Liver (tissue), 8 donors: ENCODE measurements at regions not wholly inside any gene's neighbourhood (a gene's known extent, or its start where the extent isn't known, plus 50 kb on each side); places are given as distances from the start of the nearest gene placed in this dataset.

Source experiments
- DNase-seq: peaks from one replicate; pipeline ENCODE4 v3.0.0-alpha.2; 2017; ENCODE audit warnings: low spot score
- H3K27ac ChIP-seq, 2 donors: one replicate each; pipeline ENCODE4 v1.7.0; 2013; ENCODE audit warnings: inconsistent platforms in 2 of 2, low read length in 2 of 2, control low read depth in 1 of 2, low read depth in 1 of 2, mild to moderate bottlenecking in 1 of 2
- H3K27me3 ChIP-seq, 4 donors: one replicate each; pipeline versions ENCODE4 v1.6.1 to v1.7.0; 2013; ENCODE audit warnings: low read length in 3 of 4, inconsistent platforms in 1 of 4, mild to moderate bottlenecking in 1 of 4, moderate library complexity in 1 of 4; ENCODE audit not compliant: control insufficient read depth in 4 of 4, insufficient read depth in 4 of 4
- H3K36me3 ChIP-seq, 4 donors: one replicate each; pipeline versions ENCODE4 v1.6.1 to v1.7.0; 2013; ENCODE audit warnings: low read length in 3 of 4, mild to moderate bottlenecking in 3 of 4, low read depth in 1 of 4, moderate library complexity in 1 of 4; ENCODE audit not compliant: control insufficient read depth in 4 of 4, insufficient read depth in 3 of 4
- H3K4me1 ChIP-seq, 4 donors: one replicate each; pipeline versions ENCODE4 v1.6.1 to v1.7.0; 2013; ENCODE audit warnings: low read length in 3 of 4, mild to moderate bottlenecking in 3 of 4, moderate library complexity in 1 of 4; ENCODE audit not compliant: control insufficient read depth in 4 of 4, insufficient read depth in 4 of 4
- H3K4me3 ChIP-seq, 3 donors: one replicate each; pipeline versions ENCODE4 v1.6.1 to v1.7.0; 2013; ENCODE audit warnings: low read length in 3 of 3, control low read depth in 1 of 3, low read depth in 1 of 3, mild to moderate bottlenecking in 1 of 3
- H3K9ac ChIP-seq, 2 donors: one replicate each; pipeline ENCODE4 v1.7.0; 2013; ENCODE audit warnings: low read length in 2 of 2, mild to moderate bottlenecking in 2 of 2, moderate library complexity in 2 of 2, control low read depth in 1 of 2, low read depth in 1 of 2
- H3K9me3 ChIP-seq, 4 donors: one replicate each; pipeline versions ENCODE4 v1.6.1 to v1.7.0; 2013; ENCODE audit warnings: low read length in 3 of 4; ENCODE audit not compliant: control insufficient read depth in 4 of 4
- EGR1 ChIP-seq, 2 donors: IDR thresholded peaks; 2 replicates each; pipeline ENCODE4 v1.6.1; 2016 to 2018; ENCODE audit warnings: antibody characterized with exemption in 2 of 2, low read depth in 2 of 2
- FOXA1 ChIP-seq: IDR thresholded peaks from 2 replicates; pipeline ENCODE4 v1.6.1; 2016; ENCODE audit warnings: antibody characterized with exemption
- FOXA2 ChIP-seq: IDR thresholded peaks from 2 replicates; pipeline ENCODE4 v1.6.1; 2016; ENCODE audit warnings: antibody characterized with exemption
- GABPA ChIP-seq, 2 donors: IDR thresholded peaks in 1 of 2; conservative IDR thresholded peaks in 1 of 2; 2 replicates each; pipeline ENCODE4 v1.6.1; 2016; ENCODE audit warnings: antibody characterized with exemption in 2 of 2, mild to moderate bottlenecking in 1 of 2, moderate library complexity in 1 of 2
- HNF4A ChIP-seq, 2 donors: conservative IDR thresholded peaks; 2 replicates each; pipeline ENCODE4 v1.6.1; 2016; ENCODE audit warnings: antibody characterized with exemption in 2 of 2, mild to moderate bottlenecking in 2 of 2
- HNF4G ChIP-seq: IDR thresholded peaks from 2 replicates; pipeline ENCODE4 v1.6.1; 2016; ENCODE audit warnings: antibody characterized with exemption
- JUND ChIP-seq, 2 donors: IDR thresholded peaks; 2 replicates each; pipeline ENCODE4 v1.6.1; 2016; ENCODE audit warnings: antibody characterized with exemption in 2 of 2
- NR2F2 ChIP-seq: IDR thresholded peaks from 2 replicates; pipeline ENCODE4 v1.6.1; 2016; ENCODE audit warnings: antibody characterized with exemption
- RAD21 ChIP-seq, 2 donors: IDR thresholded peaks; 2 replicates each; pipeline ENCODE4 v1.6.1; 2016; ENCODE audit warnings: antibody characterized with exemption in 2 of 2, mild to moderate bottlenecking in 2 of 2
- RXRA ChIP-seq, 2 donors: IDR thresholded peaks; 2 replicates each; pipeline ENCODE4 v1.6.1; 2017 to 2018; ENCODE audit warnings: antibody characterized with exemption in 2 of 2, mild to moderate bottlenecking in 1 of 2
- SP1 ChIP-seq: IDR thresholded peaks from 2 replicates; pipeline ENCODE4 v1.6.1; 2018; ENCODE audit warnings: antibody characterized with exemption, mild to moderate bottlenecking
- TAF1 ChIP-seq: conservative IDR thresholded peaks from 2 replicates; pipeline ENCODE4 v1.6.1; 2016; ENCODE audit warnings: antibody characterized with exemption, mild to moderate bottlenecking
- YY1 ChIP-seq: IDR thresholded peaks from 2 replicates; pipeline ENCODE4 v1.6.1; 2016; ENCODE audit warnings: antibody characterized with exemption, mild to moderate bottlenecking
- WGBS: extraction: QIAGEN DNeasy Blood & Tissue Kit; methylation state at CpG from one replicate; pipeline ENCODE4 v1.1.7; 2013; 5-methylcytosine and 5-hydroxymethylcytosine counted together
- TF ChIP-seq, protein P1 (sequence below): IDR thresholded peaks from 2 replicates; pipeline ENCODE4 v1.6.1; 2016; ENCODE audit warnings: antibody characterized with exemption
- TF ChIP-seq, protein P2 (sequence below): IDR thresholded peaks from 2 replicates; pipeline ENCODE4 v1.6.1; 2016; ENCODE audit warnings: antibody characterized with exemption, mild to moderate bottlenecking
- TF ChIP-seq, protein P3 (sequence below): IDR thresholded peaks from 2 replicates; pipeline ENCODE4 v1.6.1; 2016; ENCODE audit warnings: antibody characterized with exemption
- TF ChIP-seq, protein P4 (sequence below): fragments of 150-350 bp; IDR thresholded peaks from 2 replicates; pipeline ENCODE4 v1.5.1; 2017; ENCODE audit warnings: improper control_type of control experiment, low read depth, low read length; ENCODE audit not compliant: missing input control
- TF ChIP-seq, protein P5 (sequence below): IDR thresholded peaks from 2 replicates; pipeline ENCODE4 v1.6.1; 2016; ENCODE audit warnings: antibody characterized with exemption
- donor health status: healthy.
- donor health status: healthy.
- donor health status: healthy.
- donor health status: healthy.
- donor health status: healthy.

DNA sequence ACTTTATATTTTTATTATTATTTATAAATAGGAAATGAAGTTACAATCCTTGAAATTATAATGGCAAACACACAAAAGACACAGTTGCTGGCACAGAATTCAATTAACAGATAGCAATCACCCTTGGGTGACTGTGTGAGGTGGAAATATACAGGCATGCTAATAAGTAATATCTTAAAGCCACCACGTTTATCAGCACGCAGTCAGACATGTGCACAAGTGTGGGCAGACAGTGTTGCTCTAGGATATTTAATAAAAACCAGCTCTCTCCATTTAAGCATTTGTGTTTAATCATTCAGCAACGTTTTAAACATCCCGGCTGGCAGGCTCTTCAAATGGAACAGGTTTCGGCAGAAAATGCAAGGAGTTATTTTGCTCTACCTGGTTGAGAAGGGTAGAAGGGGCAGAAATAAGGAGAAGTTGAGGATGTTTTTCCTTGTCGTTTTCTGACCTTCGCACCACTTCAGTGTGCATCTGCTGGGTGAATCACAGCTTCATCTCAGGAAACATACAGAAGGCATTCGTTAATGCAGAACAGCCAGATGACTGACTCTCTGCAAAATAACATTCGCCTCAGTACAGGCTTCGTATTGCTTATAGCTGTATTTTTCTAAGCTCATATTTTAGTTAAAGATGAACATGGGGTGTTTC lies 585.1 kb downstream of the QKI start:
- no peaks in the 10 kb centered on the region for H3K36me3 ChIP-seq
- no peaks in the 10 kb centered on the region for H3K27me3 ChIP-seq
- H3K27ac ChIP-seq: no peak overlapping the region
- H3K4me3 ChIP-seq: no peak overlapping the region
- TF ChIP-seq NR2F2 (no peak), EGR1 (IDR thresholded peaks at IDR 0.05; ENCODE audit: low read depth in 2 of 2) (no peak), RXRA (IDR thresholded peaks at IDR 0.05) (no peak)
- TF ChIP-seq, protein P1, sequence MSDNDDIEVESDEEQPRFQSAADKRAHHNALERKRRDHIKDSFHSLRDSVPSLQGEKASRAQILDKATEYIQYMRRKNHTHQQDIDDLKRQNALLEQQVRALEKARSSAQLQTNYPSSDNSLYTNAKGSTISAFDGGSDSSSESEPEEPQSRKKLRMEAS: no peak
- H3K9ac ChIP-seq: no peak overlapping the region
- H3K4me1 ChIP-seq: no peaks in the 10 kb centered on the region
- 84% methylated on average over 10 of the region's 10 CpGs for WGBS
- H3K9me3 ChIP-seq: no peaks in the 10 kb centered on the region
- DNase-seq: no peak

DNA sequence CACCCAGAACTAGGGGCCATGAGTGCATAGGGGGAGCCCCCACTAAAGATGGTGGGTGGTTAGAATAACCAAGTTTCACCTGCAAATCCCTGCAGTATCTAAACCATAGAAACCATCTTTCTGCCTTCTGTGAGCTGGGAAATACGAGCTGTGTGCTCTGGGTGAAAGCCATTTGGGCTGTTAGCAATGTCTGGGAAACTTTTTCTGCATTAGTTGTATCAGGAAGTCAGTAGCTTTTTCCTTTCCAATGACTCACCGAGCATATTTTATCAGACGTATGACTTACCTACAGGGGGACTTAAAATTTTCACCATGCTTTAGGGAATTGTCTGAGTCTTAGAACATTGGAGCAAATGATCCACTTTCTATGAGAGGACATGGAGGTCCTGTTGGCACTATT lies 584.0 kb downstream of the QKI start:
- Histone ChIP-seq H3K4me3 (no peak overlapping the region), H3K4me1 (no peaks in the 10 kb centered on the region), H3K27ac (no peak overlapping the region), H3K27me3 (no peaks in the 10 kb centered on the region), H3K9me3 (no peaks in the 10 kb centered on the region), H3K36me3 (no peaks in the 10 kb centered on the region), H3K9ac (no peak overlapping the region)
- WGBS: 77% methylated on average over 3 of the region's 3 CpGs
- DNase-seq: no peak
- TF ChIP-seq SP1 (no peak), TAF1 (no peak), JUND (IDR thresholded peaks at IDR 0.05) (no peak), FOXA1 (no peak), EGR1 (IDR thresholded peaks at IDR 0.05; ENCODE audit: low read depth in 2 of 2) (no peak), YY1 (no peak), RXRA (IDR thresholded peaks at IDR 0.05) (no peak), HNF4G (no peak), FOXA2 (no peak), HNF4A (conservative IDR thresholded peaks at IDR 0.05) (no peak), GABPA (IDR thresholded peaks at IDR 0.05 in 1 of 2, conservative IDR thresholded peaks at IDR 0.05 in 1 of 2) (no peak), NR2F2 (no peak), RAD21 (IDR thresholded peaks at IDR 0.05) (no peak)
- TF ChIP-seq, protein P2, sequence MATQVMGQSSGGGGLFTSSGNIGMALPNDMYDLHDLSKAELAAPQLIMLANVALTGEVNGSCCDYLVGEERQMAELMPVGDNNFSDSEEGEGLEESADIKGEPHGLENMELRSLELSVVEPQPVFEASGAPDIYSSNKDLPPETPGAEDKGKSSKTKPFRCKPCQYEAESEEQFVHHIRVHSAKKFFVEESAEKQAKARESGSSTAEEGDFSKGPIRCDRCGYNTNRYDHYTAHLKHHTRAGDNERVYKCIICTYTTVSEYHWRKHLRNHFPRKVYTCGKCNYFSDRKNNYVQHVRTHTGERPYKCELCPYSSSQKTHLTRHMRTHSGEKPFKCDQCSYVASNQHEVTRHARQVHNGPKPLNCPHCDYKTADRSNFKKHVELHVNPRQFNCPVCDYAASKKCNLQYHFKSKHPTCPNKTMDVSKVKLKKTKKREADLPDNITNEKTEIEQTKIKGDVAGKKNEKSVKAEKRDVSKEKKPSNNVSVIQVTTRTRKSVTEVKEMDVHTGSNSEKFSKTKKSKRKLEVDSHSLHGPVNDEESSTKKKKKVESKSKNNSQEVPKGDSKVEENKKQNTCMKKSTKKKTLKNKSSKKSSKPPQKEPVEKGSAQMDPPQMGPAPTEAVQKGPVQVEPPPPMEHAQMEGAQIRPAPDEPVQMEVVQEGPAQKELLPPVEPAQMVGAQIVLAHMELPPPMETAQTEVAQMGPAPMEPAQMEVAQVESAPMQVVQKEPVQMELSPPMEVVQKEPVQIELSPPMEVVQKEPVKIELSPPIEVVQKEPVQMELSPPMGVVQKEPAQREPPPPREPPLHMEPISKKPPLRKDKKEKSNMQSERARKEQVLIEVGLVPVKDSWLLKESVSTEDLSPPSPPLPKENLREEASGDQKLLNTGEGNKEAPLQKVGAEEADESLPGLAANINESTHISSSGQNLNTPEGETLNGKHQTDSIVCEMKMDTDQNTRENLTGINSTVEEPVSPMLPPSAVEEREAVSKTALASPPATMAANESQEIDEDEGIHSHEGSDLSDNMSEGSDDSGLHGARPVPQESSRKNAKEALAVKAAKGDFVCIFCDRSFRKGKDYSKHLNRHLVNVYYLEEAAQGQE: no peak
- TF ChIP-seq, protein P3, sequence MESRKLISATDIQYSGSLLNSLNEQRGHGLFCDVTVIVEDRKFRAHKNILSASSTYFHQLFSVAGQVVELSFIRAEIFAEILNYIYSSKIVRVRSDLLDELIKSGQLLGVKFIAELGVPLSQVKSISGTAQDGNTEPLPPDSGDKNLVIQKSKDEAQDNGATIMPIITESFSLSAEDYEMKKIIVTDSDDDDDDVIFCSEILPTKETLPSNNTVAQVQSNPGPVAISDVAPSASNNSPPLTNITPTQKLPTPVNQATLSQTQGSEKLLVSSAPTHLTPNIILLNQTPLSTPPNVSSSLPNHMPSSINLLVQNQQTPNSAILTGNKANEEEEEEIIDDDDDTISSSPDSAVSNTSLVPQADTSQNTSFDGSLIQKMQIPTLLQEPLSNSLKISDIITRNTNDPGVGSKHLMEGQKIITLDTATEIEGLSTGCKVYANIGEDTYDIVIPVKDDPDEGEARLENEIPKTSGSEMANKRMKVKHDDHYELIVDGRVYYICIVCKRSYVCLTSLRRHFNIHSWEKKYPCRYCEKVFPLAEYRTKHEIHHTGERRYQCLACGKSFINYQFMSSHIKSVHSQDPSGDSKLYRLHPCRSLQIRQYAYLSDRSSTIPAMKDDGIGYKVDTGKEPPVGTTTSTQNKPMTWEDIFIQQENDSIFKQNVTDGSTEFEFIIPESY: no peak
- TF ChIP-seq, protein P1: no peak
- TF ChIP-seq, protein P4, sequence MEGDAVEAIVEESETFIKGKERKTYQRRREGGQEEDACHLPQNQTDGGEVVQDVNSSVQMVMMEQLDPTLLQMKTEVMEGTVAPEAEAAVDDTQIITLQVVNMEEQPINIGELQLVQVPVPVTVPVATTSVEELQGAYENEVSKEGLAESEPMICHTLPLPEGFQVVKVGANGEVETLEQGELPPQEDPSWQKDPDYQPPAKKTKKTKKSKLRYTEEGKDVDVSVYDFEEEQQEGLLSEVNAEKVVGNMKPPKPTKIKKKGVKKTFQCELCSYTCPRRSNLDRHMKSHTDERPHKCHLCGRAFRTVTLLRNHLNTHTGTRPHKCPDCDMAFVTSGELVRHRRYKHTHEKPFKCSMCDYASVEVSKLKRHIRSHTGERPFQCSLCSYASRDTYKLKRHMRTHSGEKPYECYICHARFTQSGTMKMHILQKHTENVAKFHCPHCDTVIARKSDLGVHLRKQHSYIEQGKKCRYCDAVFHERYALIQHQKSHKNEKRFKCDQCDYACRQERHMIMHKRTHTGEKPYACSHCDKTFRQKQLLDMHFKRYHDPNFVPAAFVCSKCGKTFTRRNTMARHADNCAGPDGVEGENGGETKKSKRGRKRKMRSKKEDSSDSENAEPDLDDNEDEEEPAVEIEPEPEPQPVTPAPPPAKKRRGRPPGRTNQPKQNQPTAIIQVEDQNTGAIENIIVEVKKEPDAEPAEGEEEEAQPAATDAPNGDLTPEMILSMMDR: no peak
- TF ChIP-seq, protein P5, sequence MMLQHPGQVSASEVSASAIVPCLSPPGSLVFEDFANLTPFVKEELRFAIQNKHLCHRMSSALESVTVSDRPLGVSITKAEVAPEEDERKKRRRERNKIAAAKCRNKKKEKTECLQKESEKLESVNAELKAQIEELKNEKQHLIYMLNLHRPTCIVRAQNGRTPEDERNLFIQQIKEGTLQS: no peak
